Gastrocnemius medialis (tissue), 4 donors: ENCODE measurements at regions not wholly inside any gene's neighbourhood (a gene's known extent, or its start where the extent isn't known, plus 50 kb on each side); places are given as distances from the start of the nearest gene placed in this dataset.
A peak's percentile ranks its signal among the peaks of the same experiment; 100 is the strongest.

Source experiments
- CTCF ChIP-seq, 5 experiments: fragments of 450-650 bp in 3 of 5; fragments of 200-600 bp in 2 of 5; sonication (generic) in 2 of 5; IDR thresholded peaks in 4 of 5; conservative IDR thresholded peaks in 1 of 5; 1 replicate in 4 of 5; 2 replicates in 1 of 5; pipeline ENCODE4 v1.5.1; 2016 to 2019; ENCODE audit warnings: antibody characterized with exemption in 5 of 5, mild to moderate bottlenecking in 3 of 5, moderate library complexity in 3 of 5
- POLR2A ChIP-seq, 2 donors: fragments of 450-650 bp; IDR thresholded peaks; one replicate each; pipeline ENCODE4 v1.6.1; 2017; ENCODE audit warnings: antibody characterized with exemption in 2 of 2, mild to moderate bottlenecking in 2 of 2, moderate library complexity in 2 of 2

- TF ChIP-seq CTCF (IDR thresholded peaks at IDR 0.05 in 4 of 5, conservative IDR thresholded peaks at IDR 0.05 in 1 of 5) (peak in 1 of 5 experiments; percentile 15), POLR2A (IDR thresholded peaks at IDR 0.05) (no peak)
These were observed 139.7 kb upstream of the CDH5 start for GRCh38 chr16:66226762-66227161.
